22Rv1 (cell line): ENCODE measurements at regions not wholly inside any gene's neighbourhood (a gene's known extent, or its start where the extent isn't known, plus 50 kb on each side); places are given as distances from the start of the nearest gene placed in this dataset.

Source experiments
- CTCF ChIP-seq: fragments of 450-650 bp; IDR thresholded peaks from 2 replicates; pipeline ENCODE4 v1.5.1; 2017; ENCODE audit warnings: mild to moderate bottlenecking
- ZFX ChIP-seq: fragments of 450-650 bp; IDR thresholded peaks from 2 replicates; pipeline ENCODE4 v1.6.1; 2017; ENCODE audit warnings: antibody characterized with exemption, borderline replicate concordance

GRCh38 chr9:90523958-90524357 lies 118.7 kb downstream of the DIRAS2 start:
- TF ChIP-seq CTCF (no peak), ZFX (no peak)
